ENCODE measurements at regions not wholly inside any gene's neighbourhood (a gene's known extent, or its start where the extent isn't known, plus 50 kb on each side); places are given as distances from the start of the nearest gene placed in this dataset.
"Not testable (repeated sequence)": the region's sequence is repeated elsewhere in the genome, so short reads cannot be mapped to it uniquely, and the experiment has no call there.

DNA sequence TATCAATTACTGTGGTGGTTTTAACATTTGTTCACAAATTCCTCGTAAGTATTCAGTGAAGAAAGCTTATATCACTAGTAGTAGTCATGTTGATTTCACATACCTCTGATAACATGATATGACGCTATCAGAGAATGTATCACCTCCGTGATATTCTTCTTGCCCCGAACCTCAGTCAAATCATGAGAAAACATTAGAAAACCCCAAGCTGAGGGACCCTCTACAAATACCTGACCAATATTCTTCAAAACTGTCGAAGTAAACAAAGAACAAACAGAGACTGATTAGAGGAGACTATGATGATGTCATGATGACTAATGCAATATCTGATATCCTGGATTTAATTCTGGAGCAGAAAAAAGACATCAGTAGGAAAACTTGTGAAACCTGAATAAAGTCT is 85.6 kb upstream of the SPOPL start:
- intact Hi-C loops (cut with micrococcal nuclease), result no loop called here
- Mint-ChIP-seq H3K27me3 (ENCODE audit: low read depth) (no peaks in the 10 kb centered on the region), H3K27ac (no peak overlapping the region), H3K36me3 (ENCODE audit: low read depth) (no peaks in the 10 kb centered on the region), H3K4me1 (ENCODE audit: low read depth) (no peaks in the 10 kb centered on the region), H3K9me3 (peaks cover 9% of the 10 kb centered on the region), H3K4me3 (ENCODE audit: low read depth) (no peak overlapping the region)
- no peak for DNase-seq (ENCODE audit: low spot score)

DNA sequence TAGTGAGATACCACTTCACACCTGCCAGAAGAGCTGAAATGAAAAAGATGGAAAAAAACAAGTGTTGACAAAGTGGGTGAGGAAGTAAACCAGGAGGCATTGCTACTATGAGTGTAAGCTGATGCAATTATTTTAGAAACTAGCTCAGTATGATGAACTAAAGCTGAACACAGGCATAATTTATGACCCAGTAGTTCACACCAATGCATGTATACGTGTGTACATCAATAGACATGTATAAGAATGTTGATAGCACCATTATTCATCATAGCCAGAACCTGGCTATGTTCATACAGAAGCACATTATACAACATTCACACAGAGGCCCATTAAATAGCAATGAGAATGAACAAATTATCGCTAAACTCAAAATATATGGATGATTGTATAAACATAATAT is 83.1 kb upstream of the SPOPL start:
- Mint-ChIP-seq H3K9me3 (peaks cover 9% of the 10 kb centered on the region), H3K27ac (no peak overlapping the region), H3K4me1 (ENCODE audit: low read depth) (no peaks in the 10 kb centered on the region), H3K36me3 (ENCODE audit: low read depth) (no peaks in the 10 kb centered on the region), H3K4me3 (ENCODE audit: low read depth) (no peak overlapping the region), H3K27me3 (ENCODE audit: low read depth) (no peaks in the 10 kb centered on the region)
- no peak for DNase-seq (ENCODE audit: low spot score)
- intact Hi-C loops (cut with micrococcal nuclease), result no loop called here

DNA sequence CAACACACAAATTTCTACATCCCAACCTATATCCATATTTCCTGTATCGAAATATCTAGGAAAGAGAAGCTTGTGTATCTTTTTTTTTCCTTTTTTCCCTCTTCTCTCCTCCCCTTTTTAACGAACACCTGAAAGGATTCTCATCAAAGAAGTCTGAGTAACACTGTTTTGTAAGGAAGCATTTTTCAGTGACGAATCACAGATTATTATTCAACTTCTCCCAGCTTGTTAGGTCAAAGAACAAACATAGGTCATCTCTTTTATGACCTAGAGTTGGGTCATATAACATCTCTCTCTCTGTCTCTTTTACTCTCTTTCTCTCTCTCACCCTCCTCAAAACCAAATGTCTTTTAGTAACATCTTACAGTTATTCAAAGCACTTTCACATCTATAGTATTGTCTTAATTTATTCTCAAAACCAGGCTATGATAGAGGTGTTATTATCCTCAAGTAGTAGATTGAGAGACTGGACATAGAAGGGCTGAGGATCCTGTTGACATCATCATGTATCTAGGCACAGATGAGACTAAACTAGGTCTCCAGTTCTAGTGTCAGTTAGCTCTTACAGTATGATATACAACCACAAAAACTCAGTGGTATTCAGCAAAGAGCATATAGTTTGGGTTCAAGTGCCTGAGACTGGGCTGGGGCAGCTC is 80.1 kb upstream of the SPOPL start:
- H3K4me1 Mint-ChIP-seq (ENCODE audit: low read depth), result no peaks in the 10 kb centered on the region
- DNase-seq (ENCODE audit: low spot score), result no peak
- no peak overlapping the region for H3K4me3 Mint-ChIP-seq (ENCODE audit: low read depth)
- no peak overlapping the region for H3K27ac Mint-ChIP-seq
- H3K9me3 Mint-ChIP-seq, result peaks cover 8% of the 10 kb centered on the region
- H3K27me3 Mint-ChIP-seq (ENCODE audit: low read depth), result no peaks in the 10 kb centered on the region
- intact Hi-C loops (cut with micrococcal nuclease), result no loop called here
- H3K36me3 Mint-ChIP-seq (ENCODE audit: low read depth), result no peaks in the 10 kb centered on the region

DNA sequence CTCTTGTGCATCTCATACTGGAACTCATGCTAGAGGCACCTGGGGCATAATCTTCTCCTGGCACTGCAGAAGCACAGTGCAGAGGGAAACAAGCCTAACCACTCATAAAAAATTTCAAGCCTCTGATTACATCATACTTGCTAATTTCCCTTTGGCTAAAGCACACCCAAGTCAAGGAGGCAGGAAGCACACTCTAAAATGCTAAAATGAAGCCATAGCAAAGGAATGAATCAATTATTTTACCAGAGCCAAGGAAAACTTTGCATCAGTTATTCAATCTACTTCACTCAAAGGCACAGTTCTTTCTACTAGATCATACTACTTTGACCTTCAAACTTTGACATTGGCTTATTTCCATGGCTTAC is 79.6 kb upstream of the SPOPL start:
- Mint-ChIP-seq H3K9me3 (peaks cover 13% of the 10 kb centered on the region), H3K4me3 (ENCODE audit: low read depth) (no peak overlapping the region), H3K27me3 (ENCODE audit: low read depth) (no peaks in the 10 kb centered on the region), H3K4me1 (ENCODE audit: low read depth) (no peaks in the 10 kb centered on the region), H3K36me3 (ENCODE audit: low read depth) (no peaks in the 10 kb centered on the region), H3K27ac (no peak overlapping the region)
- DNase-seq (ENCODE audit: low spot score), result no peak
- intact Hi-C loops (cut with micrococcal nuclease), result no loop called here

DNA sequence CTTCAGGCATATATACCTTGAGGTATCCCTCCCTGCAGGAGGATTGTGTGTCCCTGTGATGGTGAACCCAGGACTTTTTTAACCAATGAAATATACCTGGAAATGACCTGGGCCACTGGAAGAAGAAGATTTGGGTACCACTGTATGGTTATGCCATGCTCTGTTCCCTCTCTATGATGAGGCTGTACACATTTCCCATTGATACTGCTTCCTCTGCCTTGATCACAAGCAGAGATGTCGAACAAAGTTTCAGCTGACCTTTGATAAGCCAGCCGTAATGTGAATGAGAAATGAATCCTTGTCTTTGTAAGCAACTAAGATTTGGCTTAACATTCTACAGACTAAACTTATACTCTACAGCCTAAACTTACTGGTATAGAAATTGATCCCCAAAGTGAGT is 78.4 kb upstream of the SPOPL start:
- Mint-ChIP-seq H3K27me3 (ENCODE audit: low read depth) (no peaks in the 10 kb centered on the region), H3K9me3 (peaks cover 17% of the 10 kb centered on the region), H3K4me3 (ENCODE audit: low read depth) (no peak overlapping the region), H3K36me3 (ENCODE audit: low read depth) (no peaks in the 10 kb centered on the region), H3K27ac (no peak overlapping the region), H3K4me1 (ENCODE audit: low read depth) (no peaks in the 10 kb centered on the region)
- intact Hi-C loops (cut with micrococcal nuclease), result no loop called here
- DNase-seq (ENCODE audit: low spot score), result no peak

DNA sequence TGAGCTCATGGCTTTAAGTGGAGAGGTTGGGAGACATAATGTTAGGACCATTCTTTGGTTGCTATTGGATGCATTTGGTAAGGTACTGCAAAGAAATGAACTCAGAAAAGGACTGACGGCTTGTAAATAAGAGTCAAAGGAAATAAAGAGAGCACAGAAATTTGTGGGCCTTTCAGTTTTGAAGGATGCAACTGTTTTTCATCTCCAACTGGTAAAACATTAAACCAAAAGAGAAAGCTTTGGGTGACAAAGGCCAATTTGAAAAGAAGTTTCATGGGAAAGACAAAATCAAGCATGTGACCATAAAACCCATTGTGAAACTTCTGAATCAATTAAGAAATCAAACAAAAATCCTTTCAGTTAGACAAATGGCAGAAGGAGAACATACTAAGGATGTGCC is 77.8 kb upstream of the SPOPL start:
- no peak for DNase-seq (ENCODE audit: low spot score)
- H3K4me1 Mint-ChIP-seq (ENCODE audit: low read depth), result no peaks in the 10 kb centered on the region
- no peaks in the 10 kb centered on the region for H3K36me3 Mint-ChIP-seq (ENCODE audit: low read depth)
- peaks cover 17% of the 10 kb centered on the region for H3K9me3 Mint-ChIP-seq
- no peaks in the 10 kb centered on the region for H3K27me3 Mint-ChIP-seq (ENCODE audit: low read depth)
- no peak overlapping the region for H3K27ac Mint-ChIP-seq
- no peak overlapping the region for H3K4me3 Mint-ChIP-seq (ENCODE audit: low read depth)
- intact Hi-C loops (cut with micrococcal nuclease), result no loop called here

DNA sequence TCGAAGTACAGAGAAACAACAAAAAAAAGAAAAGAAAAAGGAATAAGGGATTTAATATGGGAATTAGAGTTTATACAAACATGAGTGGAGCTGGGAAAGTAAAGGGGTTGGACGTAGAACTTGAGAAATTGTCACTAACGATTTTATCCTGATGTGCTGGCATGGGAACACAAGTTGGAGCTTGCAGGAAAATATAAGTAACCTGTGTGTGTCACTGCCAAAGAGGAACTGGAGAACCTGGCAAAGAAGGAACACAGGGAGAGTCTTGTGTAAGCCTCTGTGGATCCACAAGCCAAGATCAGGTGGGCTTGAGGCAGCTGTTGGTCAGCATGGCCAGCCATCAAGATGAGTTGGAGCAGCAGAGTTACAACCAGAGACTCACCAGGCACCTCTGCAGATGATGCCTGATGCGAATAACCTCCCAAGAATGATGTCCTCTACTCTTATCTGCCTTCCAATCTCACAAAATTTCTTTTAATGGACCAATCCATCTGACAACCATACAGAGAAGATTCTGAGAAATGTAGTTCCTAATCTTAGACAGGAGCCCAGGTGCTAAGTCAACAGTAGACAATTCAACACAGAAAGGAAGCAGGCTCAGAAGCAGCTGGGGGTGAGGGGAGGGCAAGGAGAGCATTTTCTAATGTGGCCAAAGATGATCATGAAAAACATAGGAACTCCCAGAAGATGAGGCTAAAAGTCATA is 77.0 kb upstream of the SPOPL start:
- DNase-seq (ENCODE audit: low spot score), result no peak
- Mint-ChIP-seq H3K4me1 (ENCODE audit: low read depth) (no peaks in the 10 kb centered on the region), H3K4me3 (ENCODE audit: low read depth) (no peak overlapping the region), H3K9me3 (peaks cover 19% of the 10 kb centered on the region), H3K27me3 (ENCODE audit: low read depth) (no peaks in the 10 kb centered on the region), H3K27ac (no peak overlapping the region), H3K36me3 (ENCODE audit: low read depth) (no peaks in the 10 kb centered on the region)
- intact Hi-C loops (cut with micrococcal nuclease), result no loop called here

DNA sequence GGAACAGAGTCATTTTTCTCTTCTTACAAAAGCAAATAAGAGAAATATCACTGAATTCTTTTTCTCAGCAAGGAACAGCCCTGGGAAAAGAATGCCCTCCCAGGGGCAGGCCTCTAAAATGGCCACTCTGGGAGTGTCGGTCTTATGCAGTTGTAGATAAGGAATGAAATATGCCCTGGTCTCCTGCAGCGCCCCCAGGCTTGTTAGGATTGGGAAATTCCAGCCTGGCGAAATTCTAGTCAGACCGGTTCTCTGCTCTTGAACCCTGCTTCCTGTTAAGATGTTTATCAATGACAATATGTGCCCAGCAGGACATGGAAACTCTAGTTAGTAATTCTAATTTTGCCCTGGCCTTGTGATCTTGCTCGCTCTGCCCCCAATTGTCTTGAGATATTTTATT is 75.5 kb upstream of the SPOPL start:
- peaks cover 20% of the 10 kb centered on the region for H3K9me3 Mint-ChIP-seq
- H3K36me3 Mint-ChIP-seq (ENCODE audit: low read depth); intact Hi-C loops (cut with micrococcal nuclease); H3K27me3 Mint-ChIP-seq (ENCODE audit: low read depth); H3K27ac Mint-ChIP-seq; H3K4me1 Mint-ChIP-seq (ENCODE audit: low read depth); H3K4me3 Mint-ChIP-seq (ENCODE audit: low read depth); DNase-seq (ENCODE audit: low spot score): not testable (repeated sequence)

DNA sequence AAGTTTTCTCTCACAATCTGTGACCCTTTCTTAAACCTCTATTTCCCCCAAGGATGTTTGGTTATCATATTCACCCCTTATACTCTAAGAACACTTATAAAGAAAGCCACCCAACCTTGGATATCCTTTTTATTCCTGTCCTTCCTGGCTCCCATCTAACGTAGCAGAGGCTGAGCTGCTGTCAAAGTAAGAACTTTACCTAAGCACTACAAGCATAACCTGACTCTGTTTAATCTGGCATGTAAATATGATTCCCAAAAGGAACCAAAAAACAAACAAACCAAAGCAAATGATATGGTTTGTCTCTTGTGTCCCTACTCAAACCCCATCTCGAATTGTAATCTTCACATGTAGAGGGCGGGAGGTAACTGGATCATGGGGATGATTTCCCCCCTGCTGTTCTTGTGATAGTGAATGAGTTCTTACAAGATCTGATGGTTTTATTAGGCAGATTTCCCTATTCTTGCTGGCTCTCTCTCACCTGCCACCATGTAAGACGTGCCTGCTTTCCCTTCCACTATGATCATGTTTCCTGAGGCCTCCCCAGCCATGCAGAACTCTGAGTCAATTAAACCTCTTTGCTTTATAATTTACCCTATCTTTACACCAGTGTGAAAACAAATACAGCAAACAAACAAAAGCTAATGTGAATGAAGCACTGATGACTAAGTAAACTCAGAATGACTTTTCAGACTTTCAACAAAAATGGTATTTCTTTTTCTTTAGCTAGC is 72.7 kb upstream of the SPOPL start:
- no peak overlapping the region for H3K27ac Mint-ChIP-seq
- no peaks in the 10 kb centered on the region for H3K27me3 Mint-ChIP-seq (ENCODE audit: low read depth)
- peaks cover 20% of the 10 kb centered on the region for H3K9me3 Mint-ChIP-seq
- no peaks in the 10 kb centered on the region for H3K4me1 Mint-ChIP-seq (ENCODE audit: low read depth)
- H3K36me3 Mint-ChIP-seq (ENCODE audit: low read depth), result no peaks in the 10 kb centered on the region
- no peak overlapping the region for H3K4me3 Mint-ChIP-seq (ENCODE audit: low read depth)
- DNase-seq (ENCODE audit: low spot score), result no peak
- intact Hi-C loops (cut with micrococcal nuclease), result no loop called here

DNA sequence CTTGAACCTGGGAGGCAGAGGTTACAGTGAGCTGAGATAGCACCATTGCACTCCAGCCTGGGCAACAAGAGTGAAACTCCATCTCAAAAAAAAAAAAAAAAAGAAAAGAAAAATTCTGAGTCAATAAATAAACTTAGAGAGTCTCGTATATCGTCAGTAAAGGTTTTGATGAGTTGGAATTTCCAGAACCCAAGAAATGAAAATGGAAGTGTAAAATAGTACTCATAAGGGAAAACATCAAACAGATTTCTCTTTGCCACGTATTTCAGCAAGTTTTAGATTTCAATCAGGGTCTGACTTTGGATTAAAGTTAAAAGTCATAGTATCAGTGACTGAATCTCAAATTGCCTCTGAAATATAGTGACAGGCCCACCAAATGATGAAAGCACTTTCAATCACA is 71.4 kb upstream of the SPOPL start:
- H3K36me3 Mint-ChIP-seq (ENCODE audit: low read depth), result no peaks in the 10 kb centered on the region
- no peaks in the 10 kb centered on the region for H3K27me3 Mint-ChIP-seq (ENCODE audit: low read depth)
- H3K27ac Mint-ChIP-seq, result no peak overlapping the region
- no peak overlapping the region for H3K4me3 Mint-ChIP-seq (ENCODE audit: low read depth)
- H3K4me1 Mint-ChIP-seq (ENCODE audit: low read depth), result no peaks in the 10 kb centered on the region
- intact Hi-C loops (cut with micrococcal nuclease), result no loop called here
- no peak for DNase-seq (ENCODE audit: low spot score)
- H3K9me3 Mint-ChIP-seq, result peaks cover 20% of the 10 kb centered on the region

DNA sequence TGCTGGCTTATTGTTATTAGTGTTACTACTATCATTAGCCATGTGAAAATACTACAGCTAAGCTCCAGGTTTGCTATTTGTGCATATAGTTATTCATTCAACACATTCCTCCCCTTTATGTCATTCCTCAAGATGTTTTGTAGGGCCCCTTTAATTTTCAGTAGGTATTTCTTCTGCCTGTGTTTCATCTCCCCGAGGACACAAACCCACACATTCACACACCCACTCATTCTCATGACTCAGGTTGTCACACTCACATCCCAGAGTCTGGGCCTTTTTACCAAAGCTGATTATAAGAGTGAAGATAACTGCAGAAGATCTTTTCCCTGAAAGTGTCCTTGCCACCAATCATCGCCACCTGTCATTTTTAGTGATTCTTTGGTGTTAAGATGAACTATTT is 68.6 kb upstream of the SPOPL start:
- intact Hi-C loops (cut with micrococcal nuclease), result no loop called here
- DNase-seq (ENCODE audit: low spot score), result no peak
- H3K4me1 Mint-ChIP-seq (ENCODE audit: low read depth), result no peaks in the 10 kb centered on the region
- no peak overlapping the region for H3K27ac Mint-ChIP-seq
- no peaks in the 10 kb centered on the region for H3K27me3 Mint-ChIP-seq (ENCODE audit: low read depth)
- no peaks in the 10 kb centered on the region for H3K36me3 Mint-ChIP-seq (ENCODE audit: low read depth)
- H3K4me3 Mint-ChIP-seq (ENCODE audit: low read depth), result no peak overlapping the region
- H3K9me3 Mint-ChIP-seq, result peaks cover 3% of the 10 kb centered on the region

DNA sequence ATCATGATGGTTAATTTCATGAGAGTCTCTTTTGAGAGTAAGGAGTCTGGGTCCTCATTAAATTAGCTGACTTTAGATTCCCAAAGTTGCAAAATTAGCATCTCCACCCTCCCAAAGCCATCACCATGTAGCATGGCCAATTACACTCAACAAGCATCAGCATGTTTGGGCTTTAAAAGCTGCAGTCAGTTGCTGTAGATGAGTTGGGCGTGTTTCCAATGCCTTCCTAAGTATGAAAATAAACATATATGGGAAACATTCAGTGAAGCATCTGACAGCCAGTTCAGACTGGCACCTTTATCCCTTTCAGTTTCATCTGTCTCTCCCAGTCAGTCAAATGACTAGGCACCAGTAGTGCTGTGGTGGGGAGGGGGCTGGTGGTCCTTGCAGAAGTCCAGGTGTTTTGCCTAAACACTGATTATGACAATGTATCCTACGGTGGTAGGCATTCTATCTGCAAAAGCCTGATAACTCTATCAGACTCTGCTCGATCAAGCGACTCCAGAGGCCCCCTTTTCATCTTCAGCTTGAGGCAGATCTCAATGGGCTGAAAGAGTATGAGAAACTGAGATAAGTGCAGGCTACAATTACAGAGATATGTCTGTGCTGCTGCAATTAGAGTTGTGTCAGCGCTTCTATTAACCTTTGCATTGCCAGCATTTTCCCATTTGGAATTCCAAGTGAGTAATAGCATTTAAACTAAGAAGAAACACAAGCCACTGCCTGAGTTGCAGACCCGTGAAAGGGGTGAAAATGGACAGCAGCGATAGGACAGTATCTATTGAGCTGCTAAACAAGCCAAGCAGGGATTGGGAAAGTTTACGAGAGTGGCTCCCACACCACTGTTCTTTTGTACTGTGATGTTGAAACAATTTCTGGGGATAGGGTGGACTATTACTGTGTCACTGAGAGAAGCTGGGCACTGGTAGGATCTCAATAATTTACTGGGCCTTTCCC is 67.3 kb upstream of the SPOPL start:
- Mint-ChIP-seq H3K4me3 (ENCODE audit: low read depth) (no peak overlapping the region), H3K36me3 (ENCODE audit: low read depth) (no peaks in the 10 kb centered on the region), H3K4me1 (ENCODE audit: low read depth) (no peaks in the 10 kb centered on the region), H3K27ac (no peak overlapping the region), H3K27me3 (ENCODE audit: low read depth) (no peaks in the 10 kb centered on the region), H3K9me3 (peaks cover 3% of the 10 kb centered on the region)
- DNase-seq (ENCODE audit: low spot score), result no peak
- intact Hi-C loops (cut with micrococcal nuclease), result no loop called here
